Kidney epithelial cell (primary cell): ENCODE measurements at regions not wholly inside any gene's neighbourhood (a gene's known extent, or its start where the extent isn't known, plus 50 kb on each side); places are given as distances from the start of the nearest gene placed in this dataset.

ENCODE experiments used
- DNase-seq: peaks from one replicate; pipeline ENCODE4 v3.0.0-alpha.2; 2010; ENCODE audit warnings: low read depth
- H3K27me3 ChIP-seq: 2 replicates; pipeline ENCODE4 v1.6.0; 2011; ENCODE audit warnings: low read length; ENCODE audit not compliant: control insufficient read depth, insufficient read depth
- H3K36me3 ChIP-seq: 2 replicates; pipeline ENCODE4 v1.5.1; 2011; ENCODE audit warnings: low read length; ENCODE audit not compliant: control insufficient read depth, insufficient read depth
- H3K4me3 ChIP-seq: 2 replicates; pipeline ENCODE4 v1.5.1; 2011; ENCODE audit warnings: low read depth, mild to moderate bottlenecking, control low read depth, low read length
- CTCF ChIP-seq: IDR thresholded peaks from 2 replicates; pipeline ENCODE4 v1.5.1; 2011; ENCODE audit warnings: mild to moderate bottlenecking, moderate library complexity, low read length, control low read depth, inconsistent platforms; ENCODE audit not compliant: insufficient read depth, poor library complexity, severe bottlenecking

GRCh38 chr1:58133562-58133961 is 413.0 kb downstream of the OMA1 start:
- no peaks in the 10 kb centered on the region for H3K36me3 ChIP-seq
- H3K27me3 ChIP-seq, result no peaks in the 10 kb centered on the region
- TF ChIP-seq CTCF, result no peak
- no peak for DNase-seq
- no peak overlapping the region for H3K4me3 ChIP-seq

- no peaks in the 10 kb centered on the region for H3K36me3 ChIP-seq
- no peak overlapping the region for H3K4me3 ChIP-seq
- no peak for DNase-seq
- TF ChIP-seq CTCF, result no peak
- H3K27me3 ChIP-seq, result no peaks in the 10 kb centered on the region
Measured at GRCh38 chr1:58123051-58123450, 423.5 kb downstream of the OMA1 start.

- H3K27me3 ChIP-seq, result no peaks in the 10 kb centered on the region
- DNase-seq, result no peak
- no peak for TF ChIP-seq CTCF
- H3K4me3 ChIP-seq, result no peak overlapping the region
- no peaks in the 10 kb centered on the region for H3K36me3 ChIP-seq
Measured at GRCh38 chr1:58119971-58120370, 426.6 kb downstream of the OMA1 start.

GRCh38 chr1:58116284-58116683 is 430.2 kb downstream of the OMA1 start:
- no peak for TF ChIP-seq CTCF
- Histone ChIP-seq H3K27me3 (no peaks in the 10 kb centered on the region), H3K36me3 (no peaks in the 10 kb centered on the region), H3K4me3 (no peak overlapping the region)
- no peak for DNase-seq

GRCh38 chr1:58109646-58110200 is 436.8 kb downstream of the OMA1 start:
- no peaks in the 10 kb centered on the region for H3K36me3 ChIP-seq
- no peak for DNase-seq
- H3K4me3 ChIP-seq, result no peak overlapping the region
- H3K27me3 ChIP-seq, result no peaks in the 10 kb centered on the region
- TF ChIP-seq CTCF, result no peak

GRCh38 chr1:58108783-58109182 is 437.7 kb downstream of the OMA1 start:
- no peaks in the 10 kb centered on the region for H3K36me3 ChIP-seq
- DNase-seq, result no peak
- no peak for TF ChIP-seq CTCF
- H3K4me3 ChIP-seq, result no peak overlapping the region
- H3K27me3 ChIP-seq, result no peaks in the 10 kb centered on the region
